GM12878 (cell line): ENCODE measurements at regions not wholly inside any gene's neighbourhood (a gene's known extent, or its start where the extent isn't known, plus 50 kb on each side); places are given as distances from the start of the nearest gene placed in this dataset.

ENCODE experiments used
- ATAC-seq: fragments of 200-7000 bp; cut with Tn5 transposase; 3 replicates; pipeline ENCODE4 v1.9.1; 2020; ENCODE audit warnings: mild to moderate bottlenecking, moderate library complexity
- BruUV-seq: library from RNA; stranded (reverse); fragments of 400-500 nt; replicated peaks from 2 replicates; lab custom pipeline; 2021; lab: Mats Ljungman, UMichigan
- CTCF ChIA-PET: fragments of 300-600 bp; sonication (Branson Sonifier 250); formaldehyde crosslinking; extraction: SDS; loops from one replicate; lab custom pipeline; 2021; ENCODE audit warnings: inconsistent platforms; lab: Yijun Ruan, JAX
- POLR2A ChIA-PET: fragments of 350-600 bp; formaldehyde crosslinking; extraction: SDS; loops from one replicate; lab custom pipeline; 2021; ENCODE audit warnings: inconsistent platforms; lab: Charles Lee
- RAD21 ChIA-PET: fragments of 300-600 bp; sonication (Branson Sonifier 250); formaldehyde crosslinking; loops from one replicate; lab custom pipeline; 2023; ENCODE audit warnings: antibody characterized with exemption; ENCODE audit not compliant: unreplicated experiment; lab: Charles Lee
- SMC1A ChIA-PET: fragments of 300-600 bp; sonication (Branson Sonifier 250); formaldehyde crosslinking; loops from one replicate; lab custom pipeline; 2023; ENCODE audit not compliant: unreplicated experiment, uncharacterized antibody; lab: Charles Lee
- DNase-seq: peaks from one replicate; pipeline ENCODE4 v3.0.0-alpha.2; 2011; ENCODE audit warnings: low read depth, low spot score
- FAIRE-seq: peaks from 3 replicates; lab custom pipeline; 2011; peaks lifted over from hg19 to GRCh38; lab: Jason Lieb, UNC
- H2AFZ ChIP-seq: 2 replicates; pipeline ENCODE4 v1.6.0; 2011; ENCODE audit warnings: low read depth, low read length, control low read depth; ENCODE audit not compliant: control insufficient read depth
- H3K27ac ChIP-seq: 2 replicates; pipeline ENCODE4 v1.5.1; 2011; ENCODE audit warnings: control low read depth; ENCODE audit not compliant: control insufficient read depth, insufficient read depth
- H3K27me3 ChIP-seq, 2 experiments: replicated peaks in 1 of 2; 2 replicates each; pipeline versions ENCODE4 v1.6.0 to v1.6.1; 2011; ENCODE audit warnings: low read length in 1 of 2; ENCODE audit not compliant: control insufficient read depth in 2 of 2, insufficient read depth in 2 of 2
- H3K36me3 ChIP-seq, 2 experiments: 2 replicates each; pipeline ENCODE4 v1.5.1; 2011; ENCODE audit warnings: low read length in 1 of 2; ENCODE audit not compliant: control insufficient read depth in 2 of 2, insufficient read depth in 2 of 2
- H3K4me1 ChIP-seq: 2 replicates; pipeline ENCODE4 v1.6.1; 2011; ENCODE audit warnings: mild to moderate bottlenecking, low read length, moderate library complexity, mixed read lengths; ENCODE audit not compliant: control insufficient read depth, insufficient read depth
- H3K4me2 ChIP-seq: 2 replicates; pipeline ENCODE4 v1.6.0; 2011; ENCODE audit warnings: control low read depth; ENCODE audit not compliant: control insufficient read depth, insufficient read depth
- H3K4me3 ChIP-seq: fragments of 200-600 bp; sonication (generic); 2 replicates; pipeline ENCODE4 v1.5.1; 2016
- H3K79me2 ChIP-seq: 2 replicates; pipeline ENCODE4 v1.6.0; 2011; ENCODE audit warnings: low read length; ENCODE audit not compliant: control insufficient read depth, insufficient read depth
- H3K9ac ChIP-seq: 2 replicates; pipeline ENCODE4 v1.8.0; 2011; ENCODE audit warnings: low read length, control low read depth, mixed read lengths; ENCODE audit not compliant: control insufficient read depth, insufficient read depth
- H3K9me3 ChIP-seq: replicated peaks from 3 replicates; pipeline ENCODE4 v1.5.1; 2011; ENCODE audit warnings: mild to moderate bottlenecking, low read length; ENCODE audit not compliant: control insufficient read depth, insufficient read depth
- H4K20me1 ChIP-seq: 2 replicates; pipeline ENCODE4 v1.6.0; 2011; ENCODE audit not compliant: control insufficient read depth, insufficient read depth
- BHLHE40 ChIP-seq, 2 experiments: fragments of 450-650 bp in 1 of 2; IDR thresholded peaks; 2 replicates each; pipeline ENCODE4 v1.6.1; 2011 to 2017; ENCODE audit warnings: low read depth in 2 of 2, borderline replicate concordance in 1 of 2, improper control_type of control experiment in 1 of 2, low read length in 1 of 2, mild to moderate bottlenecking in 1 of 2
- CBX5 ChIP-seq: sonication (generic); IDR thresholded peaks from 2 replicates; pipeline ENCODE4 v1.6.1; 2016; ENCODE audit warnings: low read depth, moderate library complexity, mild to moderate bottlenecking, inconsistent platforms
- CHD2 ChIP-seq: IDR thresholded peaks from 2 replicates; pipeline ENCODE4 v1.6.1; 2011; ENCODE audit warnings: low read depth, low read length, improper control_type of control experiment, borderline replicate concordance
- ESRRA ChIP-seq: IDR thresholded peaks from 2 replicates; pipeline ENCODE4 v1.6.1; 2012; ENCODE audit warnings: mild to moderate bottlenecking, low read length, improper control_type of control experiment
- MTA3 ChIP-seq: IDR thresholded peaks from 2 replicates; pipeline ENCODE4 v1.6.1; 2012; ENCODE audit warnings: low read length, inconsistent platforms, borderline replicate concordance
- MXI1 ChIP-seq: fragments of 150-350 bp; IDR thresholded peaks from 2 replicates; pipeline ENCODE4 v1.6.1; 2011; ENCODE audit warnings: low read depth, mild to moderate bottlenecking, inconsistent platforms, low read length, improper control_type of control experiment
- NFXL1 ChIP-seq: fragments of 450-650 bp; IDR thresholded peaks from 2 replicates; pipeline ENCODE4 v1.6.1; 2017; ENCODE audit warnings: antibody characterized with exemption, mild to moderate bottlenecking, borderline replicate concordance
- NFYA ChIP-seq: IDR thresholded peaks from 2 replicates; pipeline ENCODE4 v1.6.1; 2011; ENCODE audit warnings: low read depth, mild to moderate bottlenecking, low read length, improper control_type of control experiment, borderline replicate concordance
- PAX8 ChIP-seq: fragments of 450-650 bp; IDR thresholded peaks from 2 replicates; pipeline ENCODE4 v1.6.1; 2017; ENCODE audit warnings: mild to moderate bottlenecking, moderate library complexity
- RCOR1 ChIP-seq: conservative IDR thresholded peaks from 2 replicates; pipeline ENCODE4 v1.6.1; 2012; ENCODE audit warnings: low read depth, low read length, improper control_type of control experiment
- WGBS: methylation state at CpG from one replicate; pipeline ENCODE4 v1.1.6; 2016; ENCODE audit warnings: low lambda C conversion rate; ENCODE audit not compliant: insufficient replicate concordance, insufficient coverage; ENCODE audit errors: missing lambda C conversion rate; 5-methylcytosine and 5-hydroxymethylcytosine counted together
- in situ Hi-C: fragments of 300-500 bp; cut with MboI; formaldehyde crosslinking; loops from 9 replicates; pipeline ENCODE4 v1.14.3; 2018; ENCODE audit warnings: mixed read lengths
- intact Hi-C: fragments of 100-400 bp; cut with micrococcal nuclease; formaldehyde crosslinking; loops from one replicate; pipeline ENCODE4 v1.14.2; 2022; ENCODE audit not compliant: unreplicated experiment
- TF ChIP-seq, protein P1 (sequence below): fragments of 450-650 bp; IDR thresholded peaks from 2 replicates; pipeline ENCODE4 v1.6.1; 2017; ENCODE audit warnings: mild to moderate bottlenecking
- TF ChIP-seq, protein P2 (sequence below): fragments of 450-650 bp; conservative IDR thresholded peaks from 2 replicates; pipeline ENCODE4 v1.6.1; 2017; ENCODE audit warnings: mild to moderate bottlenecking, moderate library complexity

DNA sequence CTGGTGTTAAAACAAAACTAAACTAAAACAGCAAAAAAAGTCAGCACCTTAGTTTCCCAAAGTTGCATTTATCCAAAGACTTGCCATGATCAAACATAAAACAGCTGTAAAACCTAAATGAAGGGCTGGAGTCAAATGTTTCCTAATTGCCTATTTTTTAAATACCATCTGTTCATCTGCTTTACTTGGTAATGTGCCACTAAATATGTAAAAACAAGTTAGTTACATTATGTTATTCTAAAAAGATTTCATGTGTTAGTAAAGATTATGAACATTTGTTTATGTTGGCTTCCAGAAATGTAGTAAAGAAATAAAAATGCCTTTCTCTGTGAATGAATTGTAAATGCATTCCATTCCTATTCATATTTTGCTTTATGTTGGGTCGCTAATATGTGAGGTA lies 977.8 kb downstream of the FSTL5 start:
- Histone ChIP-seq H3K9ac (no peak overlapping the region), H3K9me3 (no peaks in the 10 kb centered on the region), H3K4me3 (no peak overlapping the region), H4K20me1 (no peaks in the 10 kb centered on the region), H3K4me1 (no peaks in the 10 kb centered on the region), H3K27me3 (no peaks in the 10 kb centered on the region), H3K27ac (no peak overlapping the region), H3K4me2 (no peak overlapping the region), H3K36me3 (no peaks in the 10 kb centered on the region), H3K79me2 (no peaks in the 10 kb centered on the region), H2AFZ (no peak overlapping the region)
- CTCF ChIA-PET: no interaction called here
- RAD21 ChIA-PET: no interaction called here
- SMC1A ChIA-PET: interaction anchor here (1.1 kb wide), 1 partner anchor 8 kb away, joined by 3 read pairs; no protein-coding TSS in a partner anchor
- in situ Hi-C loops: no loop called here
- POLR2A ChIA-PET: no interaction called here
- WGBS: 27% methylated on average over 1 of the region's 1 CpG
- DNase-seq (no peak), ATAC-seq (no peak), FAIRE-seq (no peak)
- TF ChIP-seq BHLHE40 (IDR thresholded peaks at IDR 0.05; ENCODE audit: borderline replicate concordance in 1 of 2, low read depth in 2 of 2, low read length in 1 of 2) (no peak), NFYA (no peak), NFXL1 (no peak), MXI1 (no peak), MTA3 (no peak), PAX8 (no peak), CHD2 (no peak), RCOR1 (no peak), ESRRA (no peak), CBX5 (no peak)
- TF ChIP-seq, protein P1, sequence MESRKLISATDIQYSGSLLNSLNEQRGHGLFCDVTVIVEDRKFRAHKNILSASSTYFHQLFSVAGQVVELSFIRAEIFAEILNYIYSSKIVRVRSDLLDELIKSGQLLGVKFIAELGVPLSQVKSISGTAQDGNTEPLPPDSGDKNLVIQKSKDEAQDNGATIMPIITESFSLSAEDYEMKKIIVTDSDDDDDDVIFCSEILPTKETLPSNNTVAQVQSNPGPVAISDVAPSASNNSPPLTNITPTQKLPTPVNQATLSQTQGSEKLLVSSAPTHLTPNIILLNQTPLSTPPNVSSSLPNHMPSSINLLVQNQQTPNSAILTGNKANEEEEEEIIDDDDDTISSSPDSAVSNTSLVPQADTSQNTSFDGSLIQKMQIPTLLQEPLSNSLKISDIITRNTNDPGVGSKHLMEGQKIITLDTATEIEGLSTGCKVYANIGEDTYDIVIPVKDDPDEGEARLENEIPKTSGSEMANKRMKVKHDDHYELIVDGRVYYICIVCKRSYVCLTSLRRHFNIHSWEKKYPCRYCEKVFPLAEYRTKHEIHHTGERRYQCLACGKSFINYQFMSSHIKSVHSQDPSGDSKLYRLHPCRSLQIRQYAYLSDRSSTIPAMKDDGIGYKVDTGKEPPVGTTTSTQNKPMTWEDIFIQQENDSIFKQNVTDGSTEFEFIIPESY: no peak
- TF ChIP-seq, protein P2, sequence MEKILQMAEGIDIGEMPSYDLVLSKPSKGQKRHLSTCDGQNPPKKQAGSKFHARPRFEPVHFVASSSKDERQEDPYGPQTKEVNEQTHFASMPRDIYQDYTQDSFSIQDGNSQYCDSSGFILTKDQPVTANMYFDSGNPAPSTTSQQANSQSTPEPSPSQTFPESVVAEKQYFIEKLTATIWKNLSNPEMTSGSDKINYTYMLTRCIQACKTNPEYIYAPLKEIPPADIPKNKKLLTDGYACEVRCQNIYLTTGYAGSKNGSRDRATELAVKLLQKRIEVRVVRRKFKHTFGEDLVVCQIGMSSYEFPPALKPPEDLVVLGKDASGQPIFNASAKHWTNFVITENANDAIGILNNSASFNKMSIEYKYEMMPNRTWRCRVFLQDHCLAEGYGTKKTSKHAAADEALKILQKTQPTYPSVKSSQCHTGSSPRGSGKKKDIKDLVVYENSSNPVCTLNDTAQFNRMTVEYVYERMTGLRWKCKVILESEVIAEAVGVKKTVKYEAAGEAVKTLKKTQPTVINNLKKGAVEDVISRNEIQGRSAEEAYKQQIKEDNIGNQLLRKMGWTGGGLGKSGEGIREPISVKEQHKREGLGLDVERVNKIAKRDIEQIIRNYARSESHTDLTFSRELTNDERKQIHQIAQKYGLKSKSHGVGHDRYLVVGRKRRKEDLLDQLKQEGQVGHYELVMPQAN: no peak
- no TSS peak for BruUV-seq
- intact Hi-C loops: no loop called here
